NCI-H82 (cell line): ENCODE measurements at regions not wholly inside any gene's neighbourhood (a gene's known extent, or its start where the extent isn't known, plus 50 kb on each side); places are given as distances from the start of the nearest gene placed in this dataset.

ENCODE experiments used
- DNase-seq: peaks from one replicate; lab custom pipeline; 2025; lab: John Stamatoyannopoulos, UW

- DNase-seq, result no peak
Observed at GRCh38 chr22:48955351-48956311, 872.0 kb downstream of the BRD1 start.

- DNase-seq, result no peak
Observed at GRCh38 chr22:48954781-48955311, 872.8 kb downstream of the BRD1 start.

- no peak for DNase-seq
Observed at GRCh38 chr22:48953830-48954229, 873.8 kb downstream of the BRD1 start.

- DNase-seq, result no peak
Observed at GRCh38 chr22:48953103-48953720, 874.5 kb downstream of the BRD1 start.

- DNase-seq, result no peak
Observed at GRCh38 chr22:48952256-48953102, 875.2 kb downstream of the BRD1 start.

- DNase-seq, result no peak
Observed at GRCh38 chr22:48951836-48952235, 875.8 kb downstream of the BRD1 start.

DNA sequence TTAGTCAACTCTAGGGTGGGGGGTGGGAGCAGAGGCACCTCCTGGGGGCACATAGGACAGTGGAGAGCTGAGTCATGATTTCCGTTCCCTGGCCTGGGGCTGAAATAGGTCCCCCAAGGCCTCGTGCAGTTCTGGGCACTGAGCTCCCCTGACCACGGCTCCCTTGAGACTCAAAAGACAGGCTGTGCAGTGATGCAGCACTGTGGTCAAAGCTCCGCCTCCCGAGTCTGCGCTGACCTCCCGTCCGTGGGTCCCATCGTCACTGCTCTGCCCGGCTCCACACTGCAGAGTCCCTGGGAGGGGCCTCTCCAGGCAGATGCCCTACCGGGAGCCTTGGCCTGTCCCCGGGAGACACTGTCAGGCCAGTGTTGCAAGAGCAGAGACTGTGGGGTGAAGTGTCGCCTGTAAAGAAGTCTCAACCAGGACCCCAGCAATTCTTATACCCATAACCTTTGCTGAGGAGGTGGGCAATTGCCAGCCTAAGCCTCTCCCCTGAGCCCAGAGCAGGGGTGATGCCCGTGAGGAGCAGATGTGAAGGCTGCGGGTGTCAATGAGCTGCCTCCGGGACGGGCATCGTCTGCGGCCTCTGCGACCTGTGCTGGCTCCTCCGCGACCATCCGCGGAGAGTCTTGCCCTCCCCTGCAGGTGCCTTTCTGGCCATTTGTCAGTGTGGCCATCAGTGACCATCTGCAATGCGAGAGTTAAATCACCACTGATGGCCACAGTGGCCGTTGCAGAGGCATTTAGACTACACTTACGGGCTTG is 877.3 kb downstream of the BRD1 start:
- no peak for DNase-seq

GRCh38 chr22:48949375-48950149 is 878.1 kb downstream of the BRD1 start:
- DNase-seq, result no peak

DNA sequence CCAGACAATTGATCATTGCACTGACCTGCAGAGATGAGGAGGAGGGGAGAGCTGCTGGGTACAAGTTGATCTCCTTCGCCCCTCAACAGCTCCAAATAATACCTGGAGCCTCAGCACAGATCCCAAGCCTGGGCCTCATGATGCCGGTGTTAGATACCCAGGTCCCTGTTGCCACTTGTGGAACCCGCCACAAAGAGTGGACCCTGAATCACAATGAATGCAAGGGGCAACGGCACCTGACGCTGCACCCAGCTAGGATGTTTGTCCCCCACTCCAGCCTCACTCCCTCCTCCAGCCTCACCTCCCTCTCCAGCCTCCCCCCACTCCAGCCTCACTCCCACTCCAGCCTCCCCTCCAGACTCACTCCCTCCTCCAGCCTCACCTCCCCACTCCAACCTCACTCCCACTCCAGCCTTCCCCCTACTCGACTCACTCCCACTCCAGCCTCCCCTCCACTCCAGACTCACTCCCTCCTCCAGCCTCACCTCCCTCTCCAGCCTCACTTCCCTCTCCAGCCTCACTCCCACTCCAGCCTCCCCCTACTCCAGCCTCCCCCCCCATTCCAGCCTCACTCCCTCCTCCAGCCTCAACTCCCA is 879.0 kb downstream of the BRD1 start:
- no peak for DNase-seq

GRCh38 chr22:48947636-48948035 is 880.0 kb downstream of the BRD1 start:
- DNase-seq, result no peak

- DNase-seq, result no peak
Observed at GRCh38 chr22:48945621-48946458, 881.8 kb downstream of the BRD1 start.

DNA sequence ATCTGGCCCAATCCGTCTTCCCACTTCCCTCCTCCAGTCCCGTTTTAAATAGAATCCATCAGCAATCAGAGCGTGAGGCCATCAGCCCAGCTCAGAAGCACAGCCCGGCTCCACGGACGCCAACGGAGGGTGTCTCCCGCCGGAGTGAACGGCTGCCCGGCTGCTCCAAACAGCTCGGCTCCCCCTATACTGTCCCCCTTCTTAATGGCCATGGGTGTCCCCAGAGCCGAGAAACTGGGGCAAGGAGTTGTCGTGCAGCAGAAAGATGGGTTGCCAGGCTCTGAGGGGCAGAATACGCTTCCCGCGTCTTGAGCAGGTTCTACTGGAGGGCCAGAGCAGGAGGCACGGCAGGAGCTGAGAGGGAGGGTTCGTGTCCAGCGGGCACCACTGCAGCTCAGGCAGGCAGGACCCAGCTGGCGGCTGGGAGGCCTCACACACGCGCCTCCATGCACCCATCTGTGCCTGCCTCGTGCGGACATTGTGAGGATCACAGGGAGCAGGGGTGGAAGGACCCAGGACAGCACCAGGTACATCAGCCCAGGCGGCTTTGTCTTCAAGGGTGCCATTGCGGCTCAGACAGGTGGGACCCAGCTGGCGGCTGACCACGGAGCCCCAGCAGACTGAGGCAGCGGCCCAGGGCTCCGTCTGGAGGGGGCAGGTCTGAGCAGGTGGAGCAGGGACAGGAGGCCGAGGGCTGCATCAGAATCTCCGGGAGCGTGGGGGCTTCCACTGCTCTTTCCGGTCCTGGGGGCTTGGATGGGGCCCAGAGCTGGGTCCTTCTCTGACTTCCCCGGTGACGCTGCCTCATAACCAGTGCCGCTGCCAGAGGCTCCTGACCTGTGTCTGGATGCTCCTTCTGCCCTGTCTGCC is 882.7 kb downstream of the BRD1 start:
- DNase-seq, result no peak

GRCh38 chr22:48944433-48944750 is 883.3 kb downstream of the BRD1 start:
- no peak for DNase-seq

- peak; percentile 21 for DNase-seq
Observed at GRCh38 chr22:48943567-48944432, 883.9 kb downstream of the BRD1 start.

DNA sequence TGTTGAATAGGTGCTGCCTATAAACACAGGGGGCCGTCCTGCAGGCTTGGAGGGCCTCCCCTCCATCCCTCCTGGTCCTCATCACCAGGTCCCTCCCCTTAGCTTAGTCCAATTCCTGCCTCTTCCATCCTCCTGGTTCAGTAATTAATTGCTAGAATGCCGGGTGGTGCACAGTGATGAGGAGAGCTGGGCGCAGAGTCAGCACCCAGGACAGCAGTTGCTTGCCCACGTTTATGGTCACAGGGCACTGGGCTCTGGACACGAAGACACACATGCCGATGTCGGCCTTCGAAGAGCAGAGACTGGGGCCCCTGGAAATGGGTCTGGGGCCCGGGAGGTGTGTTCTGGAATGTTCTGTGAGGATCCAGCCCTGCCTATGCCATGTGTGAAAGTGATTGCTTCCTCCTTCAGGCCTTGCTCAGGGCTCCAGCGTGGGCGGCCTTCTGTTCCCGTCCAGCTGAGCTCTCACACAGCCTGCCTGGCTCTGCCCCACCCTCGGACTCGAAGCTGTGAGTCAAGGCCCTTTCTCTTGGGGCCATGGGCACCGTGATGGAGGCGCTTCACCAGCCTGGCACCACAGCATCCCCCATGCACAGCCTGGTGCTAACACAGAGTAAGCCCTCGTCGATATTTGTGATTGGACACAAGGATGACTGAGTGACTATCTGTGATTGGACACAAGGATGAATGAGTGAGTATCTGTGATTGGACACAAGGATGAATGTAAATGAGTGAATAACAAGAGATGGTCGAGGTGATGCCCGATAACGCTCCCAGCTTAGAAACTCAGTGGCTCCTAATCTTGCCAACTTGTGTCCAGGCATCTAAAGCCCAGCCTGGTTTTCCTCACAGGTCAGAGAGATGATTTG is 884.7 kb downstream of the BRD1 start:
- no peak for DNase-seq

GRCh38 chr22:48941903-48942575 is 885.6 kb downstream of the BRD1 start:
- no peak for DNase-seq
